MCF 10A (cell line): ENCODE measurements at regions not wholly inside any gene's neighbourhood (a gene's known extent, or its start where the extent isn't known, plus 50 kb on each side); places are given as distances from the start of the nearest gene placed in this dataset.

Experiments used
- BruUV-seq: library from RNA; stranded (reverse); fragments of 400-500 nt; replicated peaks from 2 replicates; lab custom pipeline; 2021; lab: Mats Ljungman, UMichigan
- CTCF ChIA-PET: fragments of 300-600 bp; sonication (Branson Sonifier 250); formaldehyde crosslinking; extraction: SDS; loops from one replicate; lab custom pipeline; 2021; ENCODE audit warnings: antibody characterized with exemption, inconsistent platforms; lab: Yijun Ruan, JAX
- POLR2A ChIA-PET: fragments of 300-600, 350-650 bp; sonication (Branson Sonifier 250); formaldehyde crosslinking; extraction: SDS; loops from one replicate; lab custom pipeline; 2020; ENCODE audit warnings: antibody characterized with exemption, inconsistent platforms; lab: Yijun Ruan, JAX
- DNase-seq: peaks from one replicate; pipeline ENCODE4 v3.0.0-alpha.2; 2018; ENCODE audit not compliant: unreplicated experiment
- H3K27ac Mint-ChIP-seq: one replicate; pipeline ENCODE4 v1.8.0; 2022; ENCODE audit warnings: mild to moderate bottlenecking, low read depth, mixed read lengths; ENCODE audit not compliant: unreplicated experiment
- H3K27me3 Mint-ChIP-seq: one replicate; pipeline ENCODE4 v1.8.0; 2022; ENCODE audit warnings: mixed read lengths; ENCODE audit not compliant: insufficient read depth, unreplicated experiment
- H3K36me3 Mint-ChIP-seq: one replicate; pipeline ENCODE4 v1.8.0; 2022; ENCODE audit warnings: mild to moderate bottlenecking, moderate library complexity, mixed read lengths; ENCODE audit not compliant: insufficient read depth, unreplicated experiment
- H3K4me1 Mint-ChIP-seq: one replicate; pipeline ENCODE4 v1.8.0; 2022; ENCODE audit warnings: mixed read lengths; ENCODE audit not compliant: insufficient read depth, unreplicated experiment
- H3K4me3 Mint-ChIP-seq: one replicate; pipeline ENCODE4 v1.8.0; 2022; ENCODE audit warnings: mild to moderate bottlenecking, moderate library complexity, mixed read lengths; ENCODE audit not compliant: unreplicated experiment
- H3K9me3 Mint-ChIP-seq: one replicate; pipeline ENCODE4 v1.8.0; 2022; ENCODE audit warnings: mixed read lengths; ENCODE audit not compliant: unreplicated experiment
- CTCF ChIP-seq: fragments of 200-600 bp; IDR thresholded peaks from one replicate; pipeline ENCODE4 v1.8.0; 2022; ENCODE audit warnings: antibody characterized with exemption, mild to moderate bottlenecking; ENCODE audit not compliant: unreplicated experiment
- intact Hi-C: fragments of 100-400 bp; cut with micrococcal nuclease; formaldehyde crosslinking; loops from 2 replicates; pipeline ENCODE4 v1.14.1; 2022

GRCh38 chr3:14258906-14259904 lies 80.6 kb downstream of the LSM3 start:
- POLR2A ChIA-PET, result interaction anchor here (0.9 kb wide), 1 partner anchor 56 kb away, joined by 3 read pairs; no protein-coding TSS in a partner anchor
- intact Hi-C loops, result no loop called here
- no peak for TF ChIP-seq CTCF
- CTCF ChIA-PET, result interaction anchor here (0.5 to 6.6 kb wide), 12 partner anchors 11 to 363 kb away, joined by 3 to 103 read pairs (median 4); no protein-coding TSS in a partner anchor
- H3K27ac Mint-ChIP-seq, result no peak overlapping the region
- no peaks in the 10 kb centered on the region for H3K9me3 Mint-ChIP-seq
- H3K4me1 Mint-ChIP-seq, result no peaks in the 10 kb centered on the region
- no peak for DNase-seq
- H3K36me3 Mint-ChIP-seq, result no peaks in the 10 kb centered on the region
- H3K4me3 Mint-ChIP-seq, result no peak overlapping the region
- peaks cover 25% of the 10 kb centered on the region for H3K27me3 Mint-ChIP-seq
- BruUV-seq, result no TSS peak

- BruUV-seq, result no TSS peak
- Mint-ChIP-seq H3K4me1 (no peaks in the 10 kb centered on the region), H3K4me3 (no peak overlapping the region), H3K9me3 (no peaks in the 10 kb centered on the region), H3K27ac (no peak overlapping the region), H3K36me3 (no peaks in the 10 kb centered on the region), H3K27me3 (peaks cover 29% of the 10 kb centered on the region)
- ChIA-PET POLR2A (interaction anchor here (1.1 to 1.5 kb wide), 2 partner anchors 51 to 56 kb away, joined by 3 to 4 read pairs; no protein-coding TSS in a partner anchor), CTCF (interaction anchor here (0.6 to 6.6 kb wide), 25 partner anchors 8 to 409 kb away, joined by 3 to 103 read pairs (median 6); no protein-coding TSS in a partner anchor)
- no peak for DNase-seq
- no peak for TF ChIP-seq CTCF
- intact Hi-C loops, result loop anchor here (2.0 to 10.0 kb wide), 3 partner anchors 104 to 287 kb away; partner anchors contain the start of gene SLC6A6
These were observed 81.8 kb downstream of the LSM3 start for GRCh38 chr3:14260463-14260862.

GRCh38 chr3:14261229-14261628 lies 82.6 kb downstream of the LSM3 start:
- CTCF ChIA-PET, result interaction anchor here (0.6 to 6.6 kb wide), 45 partner anchors 8 to 660 kb away, joined by 3 to 103 read pairs (median 4); no protein-coding TSS in a partner anchor
- H3K27ac Mint-ChIP-seq, result no peak overlapping the region
- peak; percentile 97 for TF ChIP-seq CTCF
- H3K36me3 Mint-ChIP-seq, result no peaks in the 10 kb centered on the region
- intact Hi-C loops, result loop anchor here (1.0 to 10.0 kb wide), 8 partner anchors 58 to 660 kb away; partner anchors contain the start of gene SLC6A6
- no peak overlapping the region for H3K4me3 Mint-ChIP-seq
- H3K4me1 Mint-ChIP-seq, result no peaks in the 10 kb centered on the region
- H3K9me3 Mint-ChIP-seq, result no peaks in the 10 kb centered on the region
- POLR2A ChIA-PET, result interaction anchor here (1.1 to 1.5 kb wide), 3 partner anchors 51 to 141 kb away, joined by 3 to 4 read pairs (median 3); partner anchors contain the start of gene SLC6A6
- H3K27me3 Mint-ChIP-seq, result peaks cover 29% of the 10 kb centered on the region
- DNase-seq, result peak; percentile 80
- BruUV-seq, result no TSS peak
